Ishikawa (cell line): ENCODE measurements at regions not wholly inside any gene's neighbourhood (a gene's known extent, or its start where the extent isn't known, plus 50 kb on each side); places are given as distances from the start of the nearest gene placed in this dataset.

Source experiments
- CEBPB ChIP-seq: IDR thresholded peaks from 2 replicates; pipeline ENCODE4 v1.6.1; 2012
- CREB1 ChIP-seq: IDR thresholded peaks from 2 replicates; pipeline ENCODE4 v1.6.1; 2012; ENCODE audit warnings: low read depth
- EGR1 ChIP-seq: IDR thresholded peaks from 2 replicates; pipeline ENCODE4 v1.6.1; 2012
- EP300 ChIP-seq: IDR thresholded peaks from 2 replicates; pipeline ENCODE4 v1.6.1; 2012; ENCODE audit warnings: borderline replicate concordance
- FOXM1 ChIP-seq: IDR thresholded peaks from 2 replicates; pipeline ENCODE4 v1.6.1; 2012; ENCODE audit warnings: low read depth, borderline replicate concordance
- NFIC ChIP-seq: IDR thresholded peaks from 2 replicates; pipeline ENCODE4 v1.6.1; 2012
- TAF1 ChIP-seq: IDR thresholded peaks from 2 replicates; pipeline ENCODE4 v1.6.1; 2012; ENCODE audit warnings: low read depth, mild to moderate bottlenecking
- TCF12 ChIP-seq: IDR thresholded peaks from 2 replicates; pipeline ENCODE4 v1.6.1; 2012; ENCODE audit warnings: low read depth
- TEAD4 ChIP-seq: IDR thresholded peaks from 2 replicates; pipeline ENCODE4 v1.6.1; 2012
- YY1 ChIP-seq: IDR thresholded peaks from 2 replicates; pipeline ENCODE4 v1.6.1; 2012; ENCODE audit warnings: low read depth
- ZBTB7A ChIP-seq: IDR thresholded peaks from 2 replicates; pipeline ENCODE4 v1.6.1; 2012; ENCODE audit warnings: low read depth
- TF ChIP-seq, protein P1 (sequence below): IDR thresholded peaks from 2 replicates; pipeline ENCODE4 v1.6.1; 2012; ENCODE audit warnings: low read depth, mild to moderate bottlenecking
- TF ChIP-seq, protein P2 (sequence below): IDR thresholded peaks from 2 replicates; pipeline ENCODE4 v1.6.1; 2012
- TF ChIP-seq, protein P3 (sequence below): IDR thresholded peaks from 2 replicates; pipeline ENCODE4 v1.6.1; 2012

DNA sequence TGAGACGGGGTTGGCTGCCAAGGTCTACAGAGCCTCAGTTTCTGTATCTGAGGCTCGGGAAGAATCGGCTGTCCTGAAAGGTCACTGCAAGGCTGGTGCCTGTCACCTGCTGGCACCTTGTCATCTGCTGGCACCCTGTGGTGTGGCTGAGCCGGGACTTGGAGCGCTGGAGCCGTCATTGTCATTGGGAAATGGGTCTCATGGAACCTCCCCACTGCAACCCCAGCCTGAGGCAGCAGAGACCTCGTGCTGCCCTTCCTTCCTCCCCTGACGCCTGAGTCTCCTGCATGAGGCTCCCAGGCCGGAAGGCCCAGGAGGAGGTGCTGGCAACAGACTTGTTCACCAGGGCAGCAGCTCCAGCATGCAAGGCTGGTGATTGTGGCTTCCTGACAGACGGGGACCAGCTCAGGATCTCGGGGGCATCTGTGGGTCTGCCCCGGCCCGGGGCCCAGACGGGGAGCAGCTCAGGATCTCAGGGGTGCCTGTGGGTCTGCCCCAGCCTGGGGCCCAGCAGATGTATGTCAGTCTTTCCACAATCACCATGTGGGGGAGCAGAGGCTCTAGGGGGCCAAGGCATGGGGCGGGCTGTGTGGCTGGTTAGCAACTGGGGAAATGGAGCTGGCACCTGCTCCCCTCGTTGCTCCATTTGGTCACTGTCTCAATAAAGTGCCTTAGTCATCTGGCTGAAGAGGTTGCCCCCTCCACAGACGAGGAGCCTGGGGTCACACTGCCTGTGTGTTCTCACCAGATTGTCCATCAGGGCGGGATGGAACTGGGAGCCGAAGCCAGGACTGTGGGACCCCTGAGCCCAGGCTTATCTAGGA, 668.7 kb downstream of the BRD1 start:
- TF ChIP-seq FOXM1 (no peak), TCF12 (no peak), EP300 (no peak), CREB1 (no peak), YY1 (no peak), ZBTB7A (no peak), EGR1 (no peak), CEBPB (no peak), NFIC (no peak), TAF1 (no peak), TEAD4 (no peak)
- TF ChIP-seq, protein P1, sequence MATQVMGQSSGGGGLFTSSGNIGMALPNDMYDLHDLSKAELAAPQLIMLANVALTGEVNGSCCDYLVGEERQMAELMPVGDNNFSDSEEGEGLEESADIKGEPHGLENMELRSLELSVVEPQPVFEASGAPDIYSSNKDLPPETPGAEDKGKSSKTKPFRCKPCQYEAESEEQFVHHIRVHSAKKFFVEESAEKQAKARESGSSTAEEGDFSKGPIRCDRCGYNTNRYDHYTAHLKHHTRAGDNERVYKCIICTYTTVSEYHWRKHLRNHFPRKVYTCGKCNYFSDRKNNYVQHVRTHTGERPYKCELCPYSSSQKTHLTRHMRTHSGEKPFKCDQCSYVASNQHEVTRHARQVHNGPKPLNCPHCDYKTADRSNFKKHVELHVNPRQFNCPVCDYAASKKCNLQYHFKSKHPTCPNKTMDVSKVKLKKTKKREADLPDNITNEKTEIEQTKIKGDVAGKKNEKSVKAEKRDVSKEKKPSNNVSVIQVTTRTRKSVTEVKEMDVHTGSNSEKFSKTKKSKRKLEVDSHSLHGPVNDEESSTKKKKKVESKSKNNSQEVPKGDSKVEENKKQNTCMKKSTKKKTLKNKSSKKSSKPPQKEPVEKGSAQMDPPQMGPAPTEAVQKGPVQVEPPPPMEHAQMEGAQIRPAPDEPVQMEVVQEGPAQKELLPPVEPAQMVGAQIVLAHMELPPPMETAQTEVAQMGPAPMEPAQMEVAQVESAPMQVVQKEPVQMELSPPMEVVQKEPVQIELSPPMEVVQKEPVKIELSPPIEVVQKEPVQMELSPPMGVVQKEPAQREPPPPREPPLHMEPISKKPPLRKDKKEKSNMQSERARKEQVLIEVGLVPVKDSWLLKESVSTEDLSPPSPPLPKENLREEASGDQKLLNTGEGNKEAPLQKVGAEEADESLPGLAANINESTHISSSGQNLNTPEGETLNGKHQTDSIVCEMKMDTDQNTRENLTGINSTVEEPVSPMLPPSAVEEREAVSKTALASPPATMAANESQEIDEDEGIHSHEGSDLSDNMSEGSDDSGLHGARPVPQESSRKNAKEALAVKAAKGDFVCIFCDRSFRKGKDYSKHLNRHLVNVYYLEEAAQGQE: no peak
- TF ChIP-seq, protein P2, sequence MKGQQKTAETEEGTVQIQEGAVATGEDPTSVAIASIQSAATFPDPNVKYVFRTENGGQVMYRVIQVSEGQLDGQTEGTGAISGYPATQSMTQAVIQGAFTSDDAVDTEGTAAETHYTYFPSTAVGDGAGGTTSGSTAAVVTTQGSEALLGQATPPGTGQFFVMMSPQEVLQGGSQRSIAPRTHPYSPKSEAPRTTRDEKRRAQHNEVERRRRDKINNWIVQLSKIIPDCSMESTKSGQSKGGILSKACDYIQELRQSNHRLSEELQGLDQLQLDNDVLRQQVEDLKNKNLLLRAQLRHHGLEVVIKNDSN: no peak
- TF ChIP-seq, protein P3, sequence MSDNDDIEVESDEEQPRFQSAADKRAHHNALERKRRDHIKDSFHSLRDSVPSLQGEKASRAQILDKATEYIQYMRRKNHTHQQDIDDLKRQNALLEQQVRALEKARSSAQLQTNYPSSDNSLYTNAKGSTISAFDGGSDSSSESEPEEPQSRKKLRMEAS: no peak

DNA sequence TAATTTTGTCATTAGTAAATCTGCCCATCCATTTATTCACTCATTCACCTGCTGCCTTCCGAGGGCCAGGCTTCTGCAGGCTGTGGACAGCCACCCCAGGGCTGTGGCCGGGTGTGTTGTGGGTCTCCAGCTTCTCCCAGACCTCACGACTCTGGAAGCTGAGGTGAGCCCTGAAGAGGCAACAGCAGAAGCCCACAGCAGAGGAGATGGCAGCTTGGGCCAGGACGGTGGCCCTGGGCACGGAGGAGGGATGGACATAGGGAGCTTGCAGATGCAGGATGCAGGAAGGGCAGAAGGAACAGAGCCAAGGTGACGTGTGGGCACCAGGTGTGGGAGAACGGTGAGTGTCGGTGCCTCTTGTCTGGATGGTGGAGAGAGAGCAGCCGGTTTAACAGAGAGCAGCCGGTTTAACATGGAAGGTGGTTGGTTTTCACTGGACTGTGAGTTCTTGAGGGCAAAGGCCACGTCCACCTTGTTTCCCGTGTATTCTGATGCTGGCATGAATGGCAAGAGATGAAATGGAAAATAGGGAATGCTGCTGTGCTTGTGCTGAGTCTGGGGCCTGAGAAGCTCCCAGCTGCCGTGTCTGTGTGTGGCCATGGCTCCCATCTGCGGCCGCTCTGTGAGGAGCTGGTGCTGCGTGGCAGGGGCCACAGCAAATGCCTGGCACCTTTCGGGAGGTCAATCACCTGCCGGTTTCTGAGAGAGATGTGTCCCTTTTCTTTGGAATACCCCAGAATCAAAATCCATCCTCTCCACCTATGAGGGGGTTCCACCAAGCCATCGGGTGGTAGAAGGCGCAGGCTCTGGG, 669.9 kb downstream of the BRD1 start:
- TF ChIP-seq TEAD4 (no peak), CEBPB (no peak), ZBTB7A (no peak), EGR1 (no peak), TAF1 (no peak), NFIC (no peak), YY1 (no peak), CREB1 (no peak)
- TF ChIP-seq, protein P3: no peak

DNA sequence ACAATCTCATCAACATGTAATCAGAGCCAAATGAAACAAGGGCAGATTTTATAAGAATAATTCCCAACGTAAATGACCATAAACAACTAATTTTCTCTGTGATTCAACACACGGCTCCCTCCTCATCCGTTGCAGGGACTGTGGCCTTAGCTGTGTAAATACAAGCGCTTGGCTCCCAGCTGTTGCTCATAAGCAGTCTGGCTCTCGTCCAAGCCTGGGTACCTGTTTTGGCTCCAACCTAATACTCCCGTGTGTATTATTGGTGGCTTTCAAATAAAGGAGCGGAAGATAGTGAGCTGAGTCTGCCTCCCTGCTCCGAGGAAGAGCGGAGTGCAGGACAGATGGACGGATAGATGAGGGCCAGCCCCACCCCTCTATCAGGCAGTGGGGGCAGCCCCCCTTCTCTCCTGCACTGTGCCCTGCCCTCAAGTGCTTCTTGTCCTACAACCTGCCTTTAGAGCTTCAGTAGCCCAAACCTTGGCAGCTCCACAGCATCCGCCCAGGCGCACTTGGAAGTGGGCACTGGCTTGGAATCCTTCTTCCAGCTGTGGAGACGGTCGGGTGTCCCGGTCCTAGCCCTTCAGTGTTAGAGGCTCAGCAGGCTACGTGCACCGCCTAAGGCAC, 670.9 kb downstream of the BRD1 start:
- TF ChIP-seq ZBTB7A (no peak), TCF12 (no peak), CREB1 (no peak), FOXM1 (no peak), CEBPB (no peak), YY1 (no peak), EP300 (no peak), TAF1 (no peak), NFIC (no peak)
- TF ChIP-seq, protein P3: no peak
- TF ChIP-seq, protein P2: no peak

DNA sequence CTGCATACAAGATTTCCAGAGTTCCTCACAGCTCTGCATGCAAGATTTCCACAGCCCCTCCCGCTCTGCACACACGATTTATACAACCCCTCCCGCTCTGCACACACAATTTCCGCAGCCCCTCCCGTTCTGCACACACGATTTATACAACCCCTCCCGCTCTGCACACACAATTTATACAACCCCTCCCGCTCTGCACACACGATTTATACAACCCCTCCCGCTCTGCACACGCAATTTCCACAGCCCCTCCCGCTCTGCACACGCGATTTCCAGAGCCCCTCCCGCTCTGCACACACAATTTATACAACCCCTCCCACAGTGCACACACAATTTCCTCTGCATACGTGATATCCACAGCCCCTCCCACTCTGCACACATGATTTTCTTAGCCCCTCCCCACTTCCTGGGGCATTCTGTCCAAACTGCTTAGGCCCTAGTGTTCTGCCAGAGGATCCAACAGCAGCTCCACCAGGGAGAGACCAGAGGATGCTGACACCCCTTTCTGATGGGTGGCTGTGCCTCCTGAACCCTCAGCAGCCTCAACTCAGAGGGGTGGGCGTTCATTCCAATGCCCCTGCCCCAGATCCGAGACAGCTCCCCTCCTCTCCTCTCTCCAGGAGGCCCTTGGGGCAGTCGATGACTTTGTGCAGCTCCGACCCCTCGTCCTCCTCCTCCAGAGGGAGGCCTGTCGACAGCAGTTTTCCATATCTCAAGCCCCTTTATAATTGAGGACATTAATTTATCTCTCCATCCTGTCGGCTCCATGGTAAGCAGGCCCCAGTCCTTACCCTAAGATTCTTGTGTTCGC, 671.7 kb downstream of the BRD1 start:
- TF ChIP-seq TCF12 (no peak), CREB1 (no peak), ZBTB7A (no peak), NFIC (no peak), EGR1 (no peak), CEBPB (no peak), TEAD4 (no peak), FOXM1 (no peak)
- TF ChIP-seq, protein P3: no peak
- TF ChIP-seq, protein P2: no peak

DNA sequence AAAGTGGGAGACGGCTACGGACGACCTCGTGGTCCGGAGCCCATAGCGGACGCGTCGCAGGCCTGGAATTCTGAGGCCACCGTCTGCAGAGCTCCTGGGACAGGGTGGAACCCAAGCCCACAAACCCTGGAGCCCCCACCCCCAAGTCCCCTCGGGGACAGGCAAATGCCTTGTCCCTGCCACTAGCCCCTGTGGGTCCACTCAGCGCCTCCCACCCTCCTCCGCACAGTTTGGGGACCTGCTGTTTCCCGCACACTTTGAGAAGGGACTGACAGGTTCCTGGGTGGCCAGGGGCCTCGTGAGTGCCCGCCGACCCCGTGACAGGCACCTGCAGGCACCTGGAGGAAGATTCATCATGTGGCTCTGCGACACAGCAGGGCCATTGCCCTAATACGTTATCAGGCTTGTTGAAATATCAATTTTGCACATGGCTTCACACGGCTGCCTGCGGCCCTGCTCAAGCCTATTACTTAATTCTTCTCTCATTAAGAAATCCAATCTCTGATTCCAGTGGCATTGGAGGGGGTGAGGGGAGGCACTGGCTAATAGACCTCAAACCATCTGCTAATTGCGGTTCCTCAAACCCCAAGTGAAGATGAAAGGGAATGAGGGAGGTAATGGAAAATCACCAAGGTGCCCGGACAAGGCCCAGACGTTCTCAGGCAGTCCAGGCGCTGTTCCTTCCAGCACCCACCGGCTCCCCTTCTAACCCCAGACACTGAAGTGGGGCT, 672.5 kb downstream of the BRD1 start:
- no peak for TF ChIP-seq FOXM1
- TF ChIP-seq, protein P1: no peak
- TF ChIP-seq YY1: no peak
- TF ChIP-seq NFIC: no peak
- no peak for TF ChIP-seq EP300
- no peak for TF ChIP-seq TAF1
- no peak for TF ChIP-seq CEBPB
